Posterior cingulate gyrus (tissue), 11 donors: ENCODE measurements at regions not wholly inside any gene's neighbourhood (a gene's known extent, or its start where the extent isn't known, plus 50 kb on each side); places are given as distances from the start of the nearest gene placed in this dataset.

Experiments
- DNase-seq, 10 donors: peaks; one replicate each; pipeline versions ENCODE4 v3.0.0 to v3.0.0-alpha.2; 2020 to 2021; ENCODE audit warnings: mixed read lengths in 3 of 10
- intact Hi-C: fragments of 100-400 bp; cut with DNase I; formaldehyde crosslinking; loops from one replicate; pipeline ENCODE4 v1.15.1; 2023

DNA sequence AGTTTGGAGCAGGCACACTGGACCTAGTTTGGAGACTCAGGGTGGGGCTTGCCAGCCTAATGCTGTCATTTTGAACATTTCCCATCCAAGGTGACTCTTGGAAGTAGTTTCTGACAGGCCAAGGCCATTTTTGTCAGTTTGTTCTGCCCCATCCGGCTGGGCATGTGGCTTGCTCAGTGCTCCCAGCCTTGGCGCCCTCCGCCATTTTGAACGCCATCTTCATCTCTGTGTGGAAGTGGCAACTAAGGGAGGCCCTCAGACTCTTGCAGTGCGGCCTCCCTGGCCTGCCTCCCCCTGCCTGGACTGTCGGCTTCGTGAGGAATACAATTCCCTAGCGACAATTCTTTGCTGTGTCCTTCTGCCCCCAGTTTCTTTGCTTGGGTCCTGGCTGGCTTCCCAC lies 150.6 kb upstream of the RGMA start:
- intact Hi-C loops, result no loop called here
- DNase-seq, result peak in 2 of 10 donors; percentile 32 to 66

GRCh38 chr15:93238641-93239040 lies 149.6 kb upstream of the RGMA start:
- DNase-seq, result no peak
- intact Hi-C loops, result no loop called here

DNA sequence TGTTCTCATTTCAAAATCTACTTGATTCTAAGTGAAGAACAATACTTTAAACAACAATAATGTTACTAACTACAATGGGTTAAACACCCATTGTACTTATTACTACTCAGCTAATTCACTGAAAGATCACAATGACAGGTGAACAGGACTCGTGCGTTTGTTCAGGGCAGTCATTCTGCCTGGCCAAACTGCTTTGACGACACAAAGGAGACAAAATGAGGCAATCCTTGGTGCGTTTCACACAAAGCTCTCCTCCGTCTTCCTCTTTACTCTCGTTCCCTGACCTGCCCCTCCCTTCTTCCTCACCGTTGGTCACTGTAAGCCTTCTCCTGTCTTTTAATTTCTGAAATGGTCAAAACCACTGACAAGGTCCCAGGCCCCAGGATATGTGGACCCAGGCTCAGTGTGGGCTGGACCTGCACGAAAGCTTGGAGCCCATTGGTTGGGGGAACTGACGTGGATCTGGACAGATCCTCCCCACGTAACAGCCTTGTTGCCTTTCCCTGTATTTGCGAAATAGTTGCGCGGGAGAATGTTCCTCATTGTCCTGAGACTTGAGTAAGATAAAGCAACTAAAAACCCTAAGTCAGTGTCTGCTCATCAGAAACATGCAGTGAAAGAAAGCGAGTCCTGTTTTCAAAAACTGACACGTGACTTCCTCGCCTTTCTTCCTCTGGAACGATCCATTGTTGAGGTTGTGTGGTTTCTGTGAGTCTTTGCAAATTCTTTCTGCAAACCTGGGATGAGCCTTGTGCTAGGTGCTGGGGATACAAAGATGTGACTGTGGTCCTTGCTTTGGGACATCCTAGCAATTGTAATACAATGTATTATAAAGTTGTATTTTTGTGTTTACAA lies 147.1 kb upstream of the RGMA start:
- peak in 2 of 10 donors; percentile 29 to 82 for DNase-seq
- intact Hi-C loops, result no loop called here

- intact Hi-C loops, result no loop called here
- DNase-seq, result no peak
Measured at GRCh38 chr15:93235269-93235668, 146.3 kb upstream of the RGMA start.

GRCh38 chr15:93233710-93234109 lies 144.7 kb upstream of the RGMA start:
- intact Hi-C loops, result no loop called here
- no peak for DNase-seq

GRCh38 chr15:93232845-93233244 lies 143.8 kb upstream of the RGMA start:
- no peak for DNase-seq
- intact Hi-C loops, result no loop called here

DNA sequence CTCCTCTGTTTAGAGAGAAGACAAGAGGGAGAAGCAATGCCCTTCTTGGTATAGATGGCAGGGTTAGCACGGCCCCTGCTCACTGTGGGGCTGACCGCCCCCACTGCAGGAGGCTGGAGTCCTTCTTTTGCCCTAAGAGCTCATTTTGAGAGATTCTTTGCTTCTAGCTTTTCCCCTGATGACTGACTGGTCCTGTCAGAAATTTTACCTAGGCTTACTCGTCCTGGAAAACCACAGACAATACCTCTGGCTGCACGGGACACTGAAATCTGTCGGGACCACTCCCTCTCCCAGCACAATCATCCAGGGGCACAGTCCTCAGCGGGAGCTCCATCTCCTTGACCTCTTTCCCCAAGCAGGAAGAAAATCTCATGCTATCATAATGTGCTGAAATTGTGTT lies 143.0 kb upstream of the RGMA start:
- DNase-seq, result no peak
- intact Hi-C loops, result no loop called here

DNA sequence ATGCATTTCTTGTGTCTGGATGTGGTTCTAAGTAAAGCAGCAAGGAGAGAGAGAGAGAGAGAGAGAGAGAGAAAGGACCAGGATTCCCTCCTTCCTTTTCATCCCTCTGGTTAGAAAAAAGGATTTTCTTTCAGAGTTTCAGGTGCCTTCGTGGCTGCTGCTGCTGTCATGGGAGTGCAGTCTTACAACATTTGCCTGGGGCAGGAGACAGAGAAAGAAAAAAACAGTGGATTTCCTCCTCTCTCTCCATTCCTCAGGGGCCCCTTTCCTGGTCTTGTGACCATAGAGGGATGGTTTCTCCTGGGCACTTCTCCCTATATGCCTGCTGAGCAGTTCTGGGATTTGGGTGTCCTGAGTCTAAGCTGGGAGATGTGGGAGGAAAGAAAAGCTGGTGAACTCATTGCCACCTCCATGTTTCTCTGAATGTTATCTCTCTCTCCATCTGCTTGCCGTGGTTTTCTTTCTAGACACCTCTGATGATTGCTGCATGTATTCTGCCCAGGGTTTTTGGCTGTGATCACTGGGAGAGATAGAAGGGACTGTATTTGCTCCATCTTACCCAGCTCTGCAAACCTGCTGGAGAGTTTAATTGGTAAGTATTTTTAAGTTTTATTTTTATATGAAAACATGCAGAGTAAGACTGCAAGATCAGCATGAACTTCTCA lies 142.4 kb upstream of the RGMA start:
- intact Hi-C loops, result no loop called here
- DNase-seq, result no peak

DNA sequence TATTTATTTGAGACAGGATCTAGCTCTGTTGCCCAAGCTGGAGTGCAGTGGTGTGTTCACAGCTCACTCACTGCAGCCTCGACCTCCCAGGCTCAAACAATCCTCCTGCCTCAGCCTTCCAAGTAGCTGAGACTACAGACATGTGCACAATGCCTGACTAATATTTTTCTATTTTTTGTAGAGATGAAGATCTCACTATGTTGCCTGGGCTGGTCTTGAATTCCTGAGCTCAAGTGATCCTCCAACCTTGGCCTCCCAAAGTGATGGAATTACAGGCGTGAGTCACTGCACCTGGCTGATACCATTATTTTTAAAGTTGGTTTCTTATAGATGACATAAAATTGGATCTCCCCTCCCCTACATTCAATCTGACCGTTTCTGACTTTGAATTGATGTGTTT lies 139.5 kb upstream of the RGMA start:
- no peak for DNase-seq
- intact Hi-C loops, result no loop called here

DNA sequence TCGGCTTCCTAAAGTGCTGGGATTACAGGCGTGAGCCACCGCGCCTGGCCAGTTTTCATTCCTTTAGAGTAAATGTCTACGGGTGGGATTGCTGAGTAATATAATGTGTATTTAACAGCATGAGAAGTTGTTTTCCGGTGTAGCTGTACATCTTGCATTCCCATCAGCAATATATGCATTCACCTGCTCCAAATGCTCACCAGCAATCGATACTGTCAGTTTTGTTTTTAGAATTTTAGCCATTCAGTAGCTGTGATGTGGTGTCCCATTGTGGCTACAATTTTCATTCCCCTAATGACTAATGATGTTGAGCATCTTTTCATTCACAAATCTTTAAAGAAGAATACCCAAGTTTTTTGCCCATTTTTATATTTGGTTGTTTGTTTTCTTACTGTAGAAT lies 134.8 kb upstream of the RGMA start:
- intact Hi-C loops, result no loop called here
- DNase-seq, result no peak

DNA sequence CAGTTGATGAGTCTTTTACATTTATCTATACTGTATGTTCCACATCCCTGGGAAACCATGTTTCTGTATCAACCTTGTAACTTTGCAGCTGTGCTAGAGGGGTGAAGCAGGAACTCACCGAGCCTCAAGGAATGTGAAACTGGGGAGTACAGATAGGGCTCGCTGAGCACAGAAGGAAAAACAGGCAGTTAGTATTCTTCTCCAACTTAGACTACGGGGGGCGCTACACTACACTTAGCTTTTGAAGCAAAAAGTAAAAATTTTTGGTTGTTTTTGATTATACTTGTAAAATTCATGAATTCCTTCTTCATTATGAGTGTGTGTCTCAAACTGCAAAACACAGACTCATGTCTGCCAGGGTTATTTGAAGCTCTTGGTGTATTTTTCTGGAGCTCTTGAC lies 132.7 kb upstream of the RGMA start:
- no peak for DNase-seq
- intact Hi-C loops, result no loop called here

GRCh38 chr15:93219859-93220420 lies 130.9 kb upstream of the RGMA start:
- DNase-seq, result no peak
- intact Hi-C loops, result no loop called here

- intact Hi-C loops, result no loop called here
- no peak for DNase-seq
Measured at GRCh38 chr15:93217343-93217742, 128.3 kb upstream of the RGMA start.

DNA sequence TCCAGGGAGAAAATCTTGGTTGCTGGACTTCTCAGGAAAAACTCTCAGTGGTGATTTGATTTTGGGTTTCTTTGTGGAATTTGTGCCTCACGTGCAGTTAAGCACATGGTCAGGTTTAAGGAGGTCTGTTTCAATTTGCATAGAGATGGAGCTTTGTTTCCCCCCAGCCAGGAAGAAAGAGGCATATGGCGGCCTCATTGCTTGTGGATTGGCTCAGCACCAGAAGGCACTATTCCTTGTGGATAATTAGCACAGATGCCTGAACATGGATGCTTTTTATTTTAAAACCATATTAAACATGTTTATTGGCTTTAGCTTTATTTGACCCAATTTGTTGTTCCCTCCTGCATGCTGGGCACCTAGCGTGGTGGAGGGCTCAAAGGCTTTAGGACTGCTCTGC lies 125.1 kb upstream of the RGMA start:
- intact Hi-C loops, result no loop called here

DNA sequence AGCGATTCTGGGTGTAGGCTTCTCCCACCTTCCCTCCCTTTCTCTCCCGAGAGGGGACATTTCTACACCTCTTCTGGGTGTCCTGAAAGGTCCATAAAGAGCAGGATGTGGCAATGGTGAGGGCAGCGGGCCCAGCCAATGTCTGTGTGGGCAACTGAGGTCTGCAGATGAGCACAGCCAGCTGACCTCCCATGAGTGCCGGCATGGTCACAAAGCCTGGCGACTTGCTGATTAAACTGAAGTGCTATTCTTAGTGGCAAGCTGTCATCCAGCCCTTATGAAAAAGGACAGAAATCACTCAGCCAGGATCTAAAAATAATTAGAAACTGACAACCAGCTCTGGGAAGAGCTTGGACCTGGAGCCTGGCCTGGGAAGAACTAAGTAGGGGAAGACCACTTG lies 124.3 kb upstream of the RGMA start:
- intact Hi-C loops, result no loop called here
- DNase-seq, result peak in 2 of 10 donors; percentile 67 to 78

More for the DNA sequence above, 125.1 kb upstream of the RGMA start:
- DNase-seq, result no peak

GRCh38 chr15:93212578-93212977 lies 123.6 kb upstream of the RGMA start:
- no peak for DNase-seq
- intact Hi-C loops, result no loop called here

DNA sequence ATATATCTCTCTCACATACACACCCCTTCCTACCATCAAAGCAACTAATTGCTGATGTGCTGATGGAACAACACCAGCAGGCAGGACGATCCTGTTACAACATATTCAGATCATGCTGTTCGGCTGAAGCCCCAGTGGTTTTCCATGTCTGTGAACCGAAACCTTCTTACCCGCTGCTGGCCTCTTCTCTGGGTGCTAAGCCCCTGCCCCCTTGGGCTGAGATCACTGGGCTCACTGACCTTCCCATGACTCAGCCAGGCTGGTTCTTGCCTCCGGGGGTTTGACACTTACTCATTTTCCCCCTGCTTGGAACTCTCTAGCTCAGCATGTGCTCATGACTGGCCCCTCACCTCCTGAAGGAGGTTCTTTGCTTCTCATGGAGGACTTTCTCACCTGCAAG lies 122.0 kb upstream of the RGMA start:
- intact Hi-C loops, result no loop called here
- DNase-seq, result no peak

GRCh38 chr15:93209690-93210445 lies 120.9 kb upstream of the RGMA start:
- intact Hi-C loops, result no loop called here

DNA sequence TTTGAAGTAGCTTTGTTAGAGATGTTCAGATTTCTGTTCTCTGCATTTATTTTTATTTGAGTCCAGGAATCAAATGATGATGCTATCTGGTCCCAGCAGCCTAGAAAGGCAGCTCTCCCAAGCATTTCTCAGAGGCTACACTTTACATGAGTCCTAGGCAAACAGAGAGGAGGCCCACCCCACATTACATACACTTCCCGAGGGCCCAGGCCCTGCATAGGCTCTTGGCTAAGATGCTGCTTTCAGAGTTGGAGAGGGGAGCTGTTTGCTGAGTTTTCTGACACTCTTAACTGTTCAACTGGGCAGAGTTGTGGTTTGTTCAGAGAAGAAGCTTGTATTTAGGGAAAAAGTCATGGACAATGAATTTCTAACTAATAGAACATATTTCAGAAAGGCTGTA lies 117.9 kb upstream of the RGMA start:
- intact Hi-C loops, result no loop called here
- DNase-seq, result no peak

More at GRCh38 chr15:93209690-93210445, 120.9 kb upstream of the RGMA start:
- no peak for DNase-seq

GRCh38 chr15:93205413-93205812 lies 116.4 kb upstream of the RGMA start:
- DNase-seq, result no peak
- intact Hi-C loops, result no loop called here

- intact Hi-C loops, result no loop called here
- no peak for DNase-seq
Measured at GRCh38 chr15:93203036-93203435, 114.0 kb upstream of the RGMA start.
